ENCODE measurements at regions not wholly inside any gene's neighbourhood (a gene's known extent, or its start where the extent isn't known, plus 50 kb on each side); places are given as distances from the start of the nearest gene placed in this dataset.

DNA sequence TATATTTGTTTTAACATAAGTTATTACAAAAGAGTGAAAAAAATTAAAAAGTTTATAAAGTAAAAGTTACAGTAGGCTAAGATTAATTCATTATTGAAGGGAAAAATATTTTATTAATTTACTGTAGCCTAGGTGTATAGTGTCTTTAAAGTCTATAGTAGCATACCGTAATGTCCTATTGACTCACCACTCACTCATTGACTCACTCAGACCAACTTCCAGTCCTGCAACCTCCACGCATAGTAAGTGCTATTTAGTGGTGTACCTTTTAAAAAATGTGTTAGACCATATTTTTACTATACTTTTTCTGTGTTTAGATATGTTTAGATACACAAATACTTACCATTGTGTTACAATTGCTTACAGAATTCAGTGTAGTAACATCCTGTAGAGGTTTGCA is 841.1 kb downstream of the CENPC start:
- TF ChIP-seq, protein P1, sequence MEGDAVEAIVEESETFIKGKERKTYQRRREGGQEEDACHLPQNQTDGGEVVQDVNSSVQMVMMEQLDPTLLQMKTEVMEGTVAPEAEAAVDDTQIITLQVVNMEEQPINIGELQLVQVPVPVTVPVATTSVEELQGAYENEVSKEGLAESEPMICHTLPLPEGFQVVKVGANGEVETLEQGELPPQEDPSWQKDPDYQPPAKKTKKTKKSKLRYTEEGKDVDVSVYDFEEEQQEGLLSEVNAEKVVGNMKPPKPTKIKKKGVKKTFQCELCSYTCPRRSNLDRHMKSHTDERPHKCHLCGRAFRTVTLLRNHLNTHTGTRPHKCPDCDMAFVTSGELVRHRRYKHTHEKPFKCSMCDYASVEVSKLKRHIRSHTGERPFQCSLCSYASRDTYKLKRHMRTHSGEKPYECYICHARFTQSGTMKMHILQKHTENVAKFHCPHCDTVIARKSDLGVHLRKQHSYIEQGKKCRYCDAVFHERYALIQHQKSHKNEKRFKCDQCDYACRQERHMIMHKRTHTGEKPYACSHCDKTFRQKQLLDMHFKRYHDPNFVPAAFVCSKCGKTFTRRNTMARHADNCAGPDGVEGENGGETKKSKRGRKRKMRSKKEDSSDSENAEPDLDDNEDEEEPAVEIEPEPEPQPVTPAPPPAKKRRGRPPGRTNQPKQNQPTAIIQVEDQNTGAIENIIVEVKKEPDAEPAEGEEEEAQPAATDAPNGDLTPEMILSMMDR (conservative IDR thresholded peaks at IDR 0.05; ENCODE audit: low read length): no peak
- no peak for TF ChIP-seq EZH2phosphoT487 (IDR thresholded peaks at IDR 0.05; ENCODE audit: borderline replicate concordance)
